ENCODE measurements at regions not wholly inside any gene's neighbourhood (a gene's known extent, or its start where the extent isn't known, plus 50 kb on each side); places are given as distances from the start of the nearest gene placed in this dataset.
"Not testable (repeated sequence)": the region's sequence is repeated elsewhere in the genome, so short reads cannot be mapped to it uniquely, and the experiment has no call there.

GRCh38 chrX:107296184-107296583, 89.8 kb downstream of the DNAAF6 start:
- not testable (repeated sequence) for DNase-seq (ENCODE audit: low spot score in 2 of 2); H3K9me3 Mint-ChIP-seq; H3K27ac Mint-ChIP-seq; H3K36me3 Mint-ChIP-seq; ATAC-seq

- DNase-seq (ENCODE audit: low spot score in 2 of 2) = no peak
- Mint-ChIP-seq H3K36me3 (no peaks in the 10 kb centered on the region), H3K9me3 (no peaks in the 10 kb centered on the region), H3K27ac (no peak overlapping the region)
- no peak for ATAC-seq
These were observed 91.9 kb downstream of the DNAAF6 start for GRCh38 chrX:107298276-107298675.

GRCh38 chrX:107301253-107301652, 94.8 kb downstream of the DNAAF6 start:
- H3K9me3 Mint-ChIP-seq = peaks cover 0 to 3% of the 10 kb centered on the region in 2 donors
- H3K36me3 Mint-ChIP-seq = no peaks in the 10 kb centered on the region
- ATAC-seq (no peak), DNase-seq (ENCODE audit: low spot score in 2 of 2) (no peak)
- H3K27ac Mint-ChIP-seq = no peak overlapping the region

GRCh38 chrX:107304141-107304540, 97.7 kb downstream of the DNAAF6 start:
- no peak for DNase-seq (ENCODE audit: low spot score in 2 of 2)
- no peaks in the 10 kb centered on the region for H3K36me3 Mint-ChIP-seq
- peaks cover 0 to 3% of the 10 kb centered on the region in 2 donors for H3K9me3 Mint-ChIP-seq
- no peak for ATAC-seq
- no peak overlapping the region for H3K27ac Mint-ChIP-seq

GRCh38 chrX:107323786-107324492, 117.5 kb downstream of the DNAAF6 start:
- Mint-ChIP-seq H3K36me3 (no peaks in the 10 kb centered on the region), H3K9me3 (no peaks in the 10 kb centered on the region), H3K27ac (no peak overlapping the region)
- ATAC-seq (no peak), DNase-seq (ENCODE audit: low spot score in 2 of 2) (no peak)

- Mint-ChIP-seq H3K9me3 (no peaks in the 10 kb centered on the region), H3K27ac (no peak overlapping the region), H3K36me3 (no peaks in the 10 kb centered on the region)
- peak in 1 of 2 donors; percentile 58 for ATAC-seq
- DNase-seq (ENCODE audit: low spot score in 2 of 2) = peak in 1 of 2 donors; percentile 9
These were observed 118.3 kb downstream of the DNAAF6 start for GRCh38 chrX:107324493-107325310.

GRCh38 chrX:107325467-107325866, 119.1 kb downstream of the DNAAF6 start:
- Mint-ChIP-seq H3K27ac (no peak overlapping the region), H3K36me3 (no peaks in the 10 kb centered on the region), H3K9me3 (no peaks in the 10 kb centered on the region)
- no peak for DNase-seq (ENCODE audit: low spot score in 2 of 2)
- ATAC-seq = no peak

GRCh38 chrX:107348051-107348450, 101.4 kb upstream of the FRMPD3 start:
- ATAC-seq (no peak), DNase-seq (ENCODE audit: low spot score in 2 of 2) (no peak)
- no peaks in the 10 kb centered on the region for H3K36me3 Mint-ChIP-seq
- no peaks in the 10 kb centered on the region for H3K9me3 Mint-ChIP-seq
- no peak overlapping the region for H3K27ac Mint-ChIP-seq

- H3K27ac Mint-ChIP-seq = no peak overlapping the region
- DNase-seq (ENCODE audit: low spot score in 2 of 2) = no peak
- no peaks in the 10 kb centered on the region for H3K36me3 Mint-ChIP-seq
- ATAC-seq = no peak
- H3K9me3 Mint-ChIP-seq = no peaks in the 10 kb centered on the region
These were observed 100.5 kb upstream of the FRMPD3 start for GRCh38 chrX:107348990-107349389.

GRCh38 chrX:107355533-107355932, 93.9 kb upstream of the FRMPD3 start:
- no peaks in the 10 kb centered on the region for H3K36me3 Mint-ChIP-seq
- no peak overlapping the region for H3K27ac Mint-ChIP-seq
- H3K9me3 Mint-ChIP-seq = no peaks in the 10 kb centered on the region
- ATAC-seq (no peak), DNase-seq (ENCODE audit: low spot score in 2 of 2) (no peak)

- ATAC-seq (no peak), DNase-seq (ENCODE audit: low spot score in 2 of 2) (no peak)
- Mint-ChIP-seq H3K36me3 (no peaks in the 10 kb centered on the region), H3K9me3 (no peaks in the 10 kb centered on the region), H3K27ac (no peak overlapping the region)
These were observed 88.6 kb upstream of the FRMPD3 start for GRCh38 chrX:107360788-107361360.

GRCh38 chrX:107370185-107370584, 79.3 kb upstream of the FRMPD3 start:
- not testable (repeated sequence) for ATAC-seq; DNase-seq (ENCODE audit: low spot score in 2 of 2); H3K9me3 Mint-ChIP-seq; H3K36me3 Mint-ChIP-seq; H3K27ac Mint-ChIP-seq

GRCh38 chrX:107374132-107374531, 75.3 kb upstream of the FRMPD3 start:
- no peaks in the 10 kb centered on the region for H3K36me3 Mint-ChIP-seq
- DNase-seq (ENCODE audit: low spot score in 2 of 2) = no peak
- ATAC-seq = no peak
- H3K9me3 Mint-ChIP-seq = no peaks in the 10 kb centered on the region
- H3K27ac Mint-ChIP-seq = no peak overlapping the region

- DNase-seq (ENCODE audit: low spot score in 2 of 2) (no peak), ATAC-seq (no peak)
- Mint-ChIP-seq H3K27ac (no peak overlapping the region), H3K9me3 (no peaks in the 10 kb centered on the region), H3K36me3 (no peaks in the 10 kb centered on the region)
These were observed 74.6 kb upstream of the FRMPD3 start for GRCh38 chrX:107374831-107375230.

GRCh38 chrX:107376186-107376585, 73.3 kb upstream of the FRMPD3 start:
- H3K27ac Mint-ChIP-seq; ATAC-seq; H3K9me3 Mint-ChIP-seq; DNase-seq (ENCODE audit: low spot score in 2 of 2); H3K36me3 Mint-ChIP-seq: not testable (repeated sequence)

- H3K36me3 Mint-ChIP-seq = no peaks in the 10 kb centered on the region
- no peaks in the 10 kb centered on the region for H3K9me3 Mint-ChIP-seq
- no peak overlapping the region for H3K27ac Mint-ChIP-seq
- DNase-seq (ENCODE audit: low spot score in 2 of 2) (no peak), ATAC-seq (no peak)
These were observed 64.9 kb upstream of the FRMPD3 start for GRCh38 chrX:107384397-107385105.

- ATAC-seq (no peak), DNase-seq (ENCODE audit: low spot score in 2 of 2) (no peak)
- H3K27ac Mint-ChIP-seq = no peak overlapping the region
- H3K36me3 Mint-ChIP-seq = no peaks in the 10 kb centered on the region
- H3K9me3 Mint-ChIP-seq = peaks cover 0 to 4% of the 10 kb centered on the region in 2 donors
These were observed 59.7 kb upstream of the FRMPD3 start for GRCh38 chrX:107389726-107390125.

Data from activated naive CD4-positive, alpha-beta T cell treated with anti-CD3 and anti-CD28 coated beads, Interleukin-2, amount 50 U/mL, for 72 hours (primary cell).